HepG2 (cell line): ENCODE measurements at regions not wholly inside any gene's neighbourhood (a gene's known extent, or its start where the extent isn't known, plus 50 kb on each side); places are given as distances from the start of the nearest gene placed in this dataset.

Experiments used
- DMAP1 ChIP-seq: IDR thresholded peaks from 2 replicates; pipeline ENCODE4 v1.6.1; 2016
- ELF4 ChIP-seq: sonication (generic); formaldehyde crosslinking; IDR thresholded peaks from 2 replicates; pipeline ENCODE4 v1.5.0; 2020; ENCODE audit warnings: missing genetic modification reagents, mild to moderate bottlenecking, moderate library complexity, borderline replicate concordance
- HDAC1 ChIP-seq: sonication (generic); formaldehyde crosslinking; IDR thresholded peaks from 2 replicates; pipeline ENCODE4 v1.5.1; 2020; ENCODE audit warnings: mild to moderate bottlenecking, missing genetic modification reagents
- KDM5B ChIP-seq: sonication (generic); formaldehyde crosslinking; IDR thresholded peaks from 2 replicates; pipeline ENCODE4 v1.4.0; 2020; ENCODE audit warnings: missing genetic modification reagents, mild to moderate bottlenecking, borderline replicate concordance
- RNF2 ChIP-seq: fragments of 450-650 bp; conservative IDR thresholded peaks from 2 replicates; pipeline ENCODE4 v1.6.1; 2016; ENCODE audit warnings: low read depth
- SRY ChIP-seq: sonication (generic); formaldehyde crosslinking; IDR thresholded peaks from 2 replicates; pipeline ENCODE4 v1.8.0; 2022; ENCODE audit warnings: mild to moderate bottlenecking, missing genetic modification reagents
- U2AF2 ChIP-seq: fragments of 200-400 bp; formaldehyde crosslinking; IDR thresholded peaks from 2 replicates; pipeline ENCODE4 v1.6.1; 2017; ENCODE audit warnings: low read depth, mild to moderate bottlenecking, low read length
- ZNF224 ChIP-seq: sonication (generic); formaldehyde crosslinking; IDR thresholded peaks from 2 replicates; pipeline ENCODE4 v1.5.0; 2020; ENCODE audit warnings: mild to moderate bottlenecking, missing genetic modification reagents
- ZNF572 ChIP-seq: sonication (generic); formaldehyde crosslinking; IDR thresholded peaks from 2 replicates; pipeline ENCODE4 v1.5.1; 2020; ENCODE audit warnings: mild to moderate bottlenecking, missing genetic modification reagents
- ZNF607 ChIP-seq: sonication (generic); formaldehyde crosslinking; IDR thresholded peaks from 2 replicates; pipeline ENCODE4 v1.5.1; 2020; ENCODE audit warnings: missing genetic modification reagents, mild to moderate bottlenecking, borderline replicate concordance
- ZNF788 ChIP-seq: sonication (generic); formaldehyde crosslinking; IDR thresholded peaks from 2 replicates; pipeline ENCODE4 v1.5.0; 2020; ENCODE audit warnings: mild to moderate bottlenecking, missing genetic modification reagents, borderline replicate concordance
- TF ChIP-seq, protein P1 (sequence below): sonication (generic); formaldehyde crosslinking; IDR thresholded peaks from 2 replicates; pipeline ENCODE4 v1.4.0; 2020; ENCODE audit warnings: mild to moderate bottlenecking, missing genetic modification reagents
- TF ChIP-seq, protein P2 (sequence below): IDR thresholded peaks from 2 replicates; pipeline ENCODE4 v1.6.1; 2016; ENCODE audit warnings: mild to moderate bottlenecking, missing biosample characterization, missing genetic modification reagents
- TF ChIP-seq, protein P3 (sequence below): sonication (generic); formaldehyde crosslinking; IDR thresholded peaks from 2 replicates; pipeline ENCODE4 v1.4.0; 2020; ENCODE audit warnings: low read depth, mild to moderate bottlenecking, missing genetic modification reagents
- TF ChIP-seq, protein P4 (sequence below), 2 experiments: fragments of 450-650 bp in 1 of 2; sonication (generic) in 1 of 2; formaldehyde crosslinking in 1 of 2; IDR thresholded peaks; 2 replicates each; pipeline versions ENCODE4 v1.6.1 to v1.8.0; 2016 to 2022; ENCODE audit warnings: antibody characterized with exemption in 1 of 2, mild to moderate bottlenecking in 1 of 2, missing genetic modification reagents in 1 of 2

GRCh38 chrX:55160685-55161552, 59.2 kb upstream of the PAGE5 start (continued):
- 0 out of 2 replicates have a peak, but pooled peaks have one; percentile 59 for TF ChIP-seq ELF4 (CRISPR knock-in tag)
- TF ChIP-seq, protein P1, sequence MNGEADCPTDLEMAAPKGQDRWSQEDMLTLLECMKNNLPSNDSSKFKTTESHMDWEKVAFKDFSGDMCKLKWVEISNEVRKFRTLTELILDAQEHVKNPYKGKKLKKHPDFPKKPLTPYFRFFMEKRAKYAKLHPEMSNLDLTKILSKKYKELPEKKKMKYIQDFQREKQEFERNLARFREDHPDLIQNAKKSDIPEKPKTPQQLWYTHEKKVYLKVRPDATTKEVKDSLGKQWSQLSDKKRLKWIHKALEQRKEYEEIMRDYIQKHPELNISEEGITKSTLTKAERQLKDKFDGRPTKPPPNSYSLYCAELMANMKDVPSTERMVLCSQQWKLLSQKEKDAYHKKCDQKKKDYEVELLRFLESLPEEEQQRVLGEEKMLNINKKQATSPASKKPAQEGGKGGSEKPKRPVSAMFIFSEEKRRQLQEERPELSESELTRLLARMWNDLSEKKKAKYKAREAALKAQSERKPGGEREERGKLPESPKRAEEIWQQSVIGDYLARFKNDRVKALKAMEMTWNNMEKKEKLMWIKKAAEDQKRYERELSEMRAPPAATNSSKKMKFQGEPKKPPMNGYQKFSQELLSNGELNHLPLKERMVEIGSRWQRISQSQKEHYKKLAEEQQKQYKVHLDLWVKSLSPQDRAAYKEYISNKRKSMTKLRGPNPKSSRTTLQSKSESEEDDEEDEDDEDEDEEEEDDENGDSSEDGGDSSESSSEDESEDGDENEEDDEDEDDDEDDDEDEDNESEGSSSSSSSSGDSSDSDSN (CRISPR knock-in tag) = peak; percentile 22; the same call in 1 of the 2 replicates
- TF ChIP-seq RNF2 = 0 out of 2 replicates have a peak, but pooled peaks have one; percentile 41
- no peak; the same call in 1 of the 2 replicates for TF ChIP-seq U2AF2
- TF ChIP-seq ZNF607 (CRISPR knock-in tag) = no peak
- TF ChIP-seq, protein P2, sequence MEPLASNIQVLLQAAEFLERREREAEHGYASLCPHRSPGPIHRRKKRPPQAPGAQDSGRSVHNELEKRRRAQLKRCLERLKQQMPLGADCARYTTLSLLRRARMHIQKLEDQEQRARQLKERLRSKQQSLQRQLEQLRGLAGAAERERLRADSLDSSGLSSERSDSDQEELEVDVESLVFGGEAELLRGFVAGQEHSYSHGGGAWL (CRISPR knock-in tag) = peak; percentile 41; the same call in 1 of the 2 replicates
- no peak for TF ChIP-seq ZNF572 (CRISPR knock-in tag)
- peak; percentile 65; the same call in 1 of the 2 replicates for TF ChIP-seq KDM5B
- peak; percentile 62 for TF ChIP-seq HDAC1
- no peak for TF ChIP-seq SRY (CRISPR knock-in tag)
- peak; percentile 55; the same call in 1 of the 2 replicates for TF ChIP-seq DMAP1 (CRISPR knock-in tag)
- TF ChIP-seq ZNF788 (CRISPR knock-in tag) = no peak
- TF ChIP-seq, protein P3, sequence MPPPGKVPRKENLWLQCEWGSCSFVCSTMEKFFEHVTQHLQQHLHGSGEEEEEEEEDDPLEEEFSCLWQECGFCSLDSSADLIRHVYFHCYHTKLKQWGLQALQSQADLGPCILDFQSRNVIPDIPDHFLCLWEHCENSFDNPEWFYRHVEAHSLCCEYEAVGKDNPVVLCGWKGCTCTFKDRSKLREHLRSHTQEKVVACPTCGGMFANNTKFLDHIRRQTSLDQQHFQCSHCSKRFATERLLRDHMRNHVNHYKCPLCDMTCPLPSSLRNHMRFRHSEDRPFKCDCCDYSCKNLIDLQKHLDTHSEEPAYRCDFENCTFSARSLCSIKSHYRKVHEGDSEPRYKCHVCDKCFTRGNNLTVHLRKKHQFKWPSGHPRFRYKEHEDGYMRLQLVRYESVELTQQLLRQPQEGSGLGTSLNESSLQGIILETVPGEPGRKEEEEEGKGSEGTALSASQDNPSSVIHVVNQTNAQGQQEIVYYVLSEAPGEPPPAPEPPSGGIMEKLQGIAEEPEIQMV (CRISPR knock-in tag) = peak; percentile 95
- TF ChIP-seq, protein P4, sequence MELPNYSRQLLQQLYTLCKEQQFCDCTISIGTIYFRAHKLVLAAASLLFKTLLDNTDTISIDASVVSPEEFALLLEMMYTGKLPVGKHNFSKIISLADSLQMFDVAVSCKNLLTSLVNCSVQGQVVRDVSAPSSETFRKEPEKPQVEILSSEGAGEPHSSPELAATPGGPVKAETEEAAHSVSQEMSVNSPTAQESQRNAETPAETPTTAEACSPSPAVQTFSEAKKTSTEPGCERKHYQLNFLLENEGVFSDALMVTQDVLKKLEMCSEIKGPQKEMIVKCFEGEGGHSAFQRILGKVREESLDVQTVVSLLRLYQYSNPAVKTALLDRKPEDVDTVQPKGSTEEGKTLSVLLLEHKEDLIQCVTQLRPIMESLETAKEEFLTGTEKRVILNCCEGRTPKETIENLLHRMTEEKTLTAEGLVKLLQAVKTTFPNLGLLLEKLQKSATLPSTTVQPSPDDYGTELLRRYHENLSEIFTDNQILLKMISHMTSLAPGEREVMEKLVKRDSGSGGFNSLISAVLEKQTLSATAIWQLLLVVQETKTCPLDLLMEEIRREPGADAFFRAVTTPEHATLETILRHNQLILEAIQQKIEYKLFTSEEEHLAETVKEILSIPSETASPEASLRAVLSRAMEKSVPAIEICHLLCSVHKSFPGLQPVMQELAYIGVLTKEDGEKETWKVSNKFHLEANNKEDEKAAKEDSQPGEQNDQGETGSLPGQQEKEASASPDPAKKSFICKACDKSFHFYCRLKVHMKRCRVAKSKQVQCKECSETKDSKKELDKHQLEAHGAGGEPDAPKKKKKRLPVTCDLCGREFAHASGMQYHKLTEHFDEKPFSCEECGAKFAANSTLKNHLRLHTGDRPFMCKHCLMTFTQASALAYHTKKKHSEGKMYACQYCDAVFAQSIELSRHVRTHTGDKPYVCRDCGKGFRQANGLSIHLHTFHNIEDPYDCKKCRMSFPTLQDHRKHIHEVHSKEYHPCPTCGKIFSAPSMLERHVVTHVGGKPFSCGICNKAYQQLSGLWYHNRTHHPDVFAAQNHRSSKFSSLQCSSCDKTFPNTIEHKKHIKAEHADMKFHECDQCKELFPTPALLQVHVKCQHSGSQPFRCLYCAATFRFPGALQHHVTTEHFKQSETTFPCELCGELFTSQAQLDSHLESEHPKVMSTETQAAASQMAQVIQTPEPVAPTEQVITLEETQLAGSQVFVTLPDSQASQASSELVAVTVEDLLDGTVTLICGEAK (IDR thresholded peaks at IDR 0.05) = no peak
- TF ChIP-seq, protein P4 (CRISPR knock-in tag; IDR thresholded peaks at IDR 0.05) = peak; percentile 42; the same call in 1 of the 2 replicates
- TF ChIP-seq ZNF224 = peak; percentile 29; the same call in 1 of the 2 replicates
